NCI-H526 (cell line): ENCODE measurements at regions not wholly inside any gene's neighbourhood (a gene's known extent, or its start where the extent isn't known, plus 50 kb on each side); places are given as distances from the start of the nearest gene placed in this dataset.

Source experiments
- DNase-seq, 2 experiments: peaks; one replicate each; lab custom pipeline; 2025; lab: John Stamatoyannopoulos, UW

DNA sequence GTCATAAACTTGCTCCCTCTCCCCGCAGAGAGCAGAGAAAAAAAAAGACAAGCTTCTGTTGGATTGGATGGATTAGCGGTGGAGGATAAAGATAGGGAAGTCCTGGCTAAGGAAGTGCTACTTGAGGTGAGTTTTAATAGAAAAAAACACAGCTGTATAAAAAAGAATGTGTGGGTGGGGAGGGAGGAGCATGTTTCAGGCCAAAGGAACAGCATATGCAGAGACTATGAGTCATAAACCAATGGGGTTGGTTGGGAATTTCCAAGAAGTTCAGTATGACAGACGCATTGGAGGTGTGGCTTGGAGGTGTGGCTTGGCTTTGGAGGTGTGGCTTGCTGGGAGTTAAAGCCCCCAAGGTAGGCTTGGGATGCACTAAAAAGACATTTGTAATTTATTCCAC, 103.0 kb upstream of the LSM8 start:
- no peak for DNase-seq

GRCh38 chr7:118082506-118082905, 101.5 kb upstream of the LSM8 start:
- DNase-seq: no peak

- DNase-seq: no peak
These were observed 99.0 kb upstream of the LSM8 start for GRCh38 chr7:118085000-118085399.

DNA sequence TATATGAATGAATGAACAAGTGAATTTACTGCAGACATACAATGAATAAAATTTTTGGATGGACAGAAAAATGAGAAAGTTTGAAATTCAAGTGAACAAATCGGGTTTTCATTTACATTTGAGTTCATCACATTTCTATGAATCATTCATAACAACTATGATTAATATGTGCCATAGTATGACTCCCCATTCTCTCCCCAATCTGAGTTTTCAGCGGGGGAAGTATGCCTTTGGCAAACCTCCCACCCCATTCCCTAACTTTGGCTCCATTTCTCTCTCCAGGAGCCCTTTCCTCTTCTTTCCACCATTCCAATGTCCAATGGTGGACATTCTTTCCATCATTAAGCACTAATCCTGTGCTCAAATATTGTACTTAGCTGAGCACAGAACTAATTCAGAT, 96.8 kb upstream of the LSM8 start:
- DNase-seq: no peak

GRCh38 chr7:118094044-118094443, 89.9 kb upstream of the LSM8 start:
- DNase-seq: no peak

- DNase-seq: peak in 1 of 2 experiments; percentile 42
These were observed 79.0 kb upstream of the LSM8 start for GRCh38 chr7:118104812-118105441.

- no peak for DNase-seq
These were observed 74.4 kb upstream of the LSM8 start for GRCh38 chr7:118109607-118110006.

DNA sequence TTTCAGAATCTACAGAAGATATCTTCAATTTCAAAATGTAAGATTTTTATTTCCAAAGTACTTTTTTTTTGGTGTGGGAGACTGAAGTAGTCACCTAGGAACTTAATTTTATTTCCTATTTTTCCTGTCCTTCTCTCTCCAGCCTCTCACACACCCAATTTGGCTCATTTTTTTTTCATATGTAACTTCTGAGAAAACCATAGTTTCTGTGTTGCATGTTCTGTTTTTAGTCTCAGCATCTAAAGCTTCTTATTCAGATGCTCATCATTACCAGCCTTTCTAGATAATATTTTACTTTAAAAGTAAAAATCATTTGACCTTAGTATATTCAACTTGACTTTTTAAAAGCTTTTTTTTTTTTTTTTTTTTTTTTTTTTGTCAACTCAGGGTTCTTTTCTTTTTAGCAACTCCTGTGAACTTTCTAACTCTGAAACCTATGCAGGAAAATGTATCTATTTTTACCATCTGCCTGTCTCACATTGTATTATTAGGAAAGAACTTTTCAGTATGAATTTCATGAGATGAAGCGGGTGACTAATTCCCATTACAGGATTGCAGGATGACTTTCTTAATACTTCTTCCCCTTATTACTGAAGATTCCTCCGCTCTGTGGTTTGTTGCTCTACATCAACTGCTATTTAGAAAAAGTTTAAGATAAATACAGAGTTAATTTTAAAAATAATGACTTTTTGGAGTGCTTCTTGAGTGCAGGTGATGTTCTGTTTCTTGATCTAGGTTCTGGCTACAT, 73.6 kb upstream of the LSM8 start:
- DNase-seq: no peak

- DNase-seq: no peak
These were observed 72.6 kb upstream of the LSM8 start for GRCh38 chr7:118111347-118111746.

GRCh38 chr7:118114175-118114574, 69.8 kb upstream of the LSM8 start:
- DNase-seq: no peak

- DNase-seq: no peak
These were observed 54.7 kb upstream of the LSM8 start for GRCh38 chr7:118129041-118129795.

GRCh38 chr7:118132764-118133163, 51.2 kb upstream of the LSM8 start:
- DNase-seq: no peak
